ENCODE measurements at regions not wholly inside any gene's neighbourhood (a gene's known extent, or its start where the extent isn't known, plus 50 kb on each side); places are given as distances from the start of the nearest gene placed in this dataset.

DNA sequence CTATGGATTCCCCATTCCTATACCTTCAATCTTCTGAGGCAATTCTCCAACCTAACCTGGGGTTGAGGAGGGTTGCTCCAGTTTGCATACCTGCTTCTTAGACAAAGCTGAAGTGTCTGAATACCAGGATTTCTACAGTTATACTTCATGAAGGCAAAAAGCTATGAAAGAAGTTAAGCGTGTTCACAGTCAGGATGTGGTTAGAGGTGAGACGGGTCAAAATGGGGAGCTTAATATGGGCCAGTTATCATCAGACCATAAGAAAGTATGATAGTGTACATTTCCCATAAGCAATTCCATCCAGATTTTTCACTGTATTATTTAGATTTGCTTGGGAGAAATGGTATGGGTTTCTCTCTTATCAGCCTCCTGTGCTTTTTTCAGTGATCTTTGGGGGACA is 156.9 kb upstream of the FER start:
- DNase-seq (ENCODE audit: low read depth) = no peak
- H3K4me3 ChIP-seq (ENCODE audit: low read depth, low read length) = no peak overlapping the region
- TF ChIP-seq, protein P1, sequence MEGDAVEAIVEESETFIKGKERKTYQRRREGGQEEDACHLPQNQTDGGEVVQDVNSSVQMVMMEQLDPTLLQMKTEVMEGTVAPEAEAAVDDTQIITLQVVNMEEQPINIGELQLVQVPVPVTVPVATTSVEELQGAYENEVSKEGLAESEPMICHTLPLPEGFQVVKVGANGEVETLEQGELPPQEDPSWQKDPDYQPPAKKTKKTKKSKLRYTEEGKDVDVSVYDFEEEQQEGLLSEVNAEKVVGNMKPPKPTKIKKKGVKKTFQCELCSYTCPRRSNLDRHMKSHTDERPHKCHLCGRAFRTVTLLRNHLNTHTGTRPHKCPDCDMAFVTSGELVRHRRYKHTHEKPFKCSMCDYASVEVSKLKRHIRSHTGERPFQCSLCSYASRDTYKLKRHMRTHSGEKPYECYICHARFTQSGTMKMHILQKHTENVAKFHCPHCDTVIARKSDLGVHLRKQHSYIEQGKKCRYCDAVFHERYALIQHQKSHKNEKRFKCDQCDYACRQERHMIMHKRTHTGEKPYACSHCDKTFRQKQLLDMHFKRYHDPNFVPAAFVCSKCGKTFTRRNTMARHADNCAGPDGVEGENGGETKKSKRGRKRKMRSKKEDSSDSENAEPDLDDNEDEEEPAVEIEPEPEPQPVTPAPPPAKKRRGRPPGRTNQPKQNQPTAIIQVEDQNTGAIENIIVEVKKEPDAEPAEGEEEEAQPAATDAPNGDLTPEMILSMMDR (conservative IDR thresholded peaks at IDR 0.05; ENCODE audit: low read depth, low read length) = no peak

DNA sequence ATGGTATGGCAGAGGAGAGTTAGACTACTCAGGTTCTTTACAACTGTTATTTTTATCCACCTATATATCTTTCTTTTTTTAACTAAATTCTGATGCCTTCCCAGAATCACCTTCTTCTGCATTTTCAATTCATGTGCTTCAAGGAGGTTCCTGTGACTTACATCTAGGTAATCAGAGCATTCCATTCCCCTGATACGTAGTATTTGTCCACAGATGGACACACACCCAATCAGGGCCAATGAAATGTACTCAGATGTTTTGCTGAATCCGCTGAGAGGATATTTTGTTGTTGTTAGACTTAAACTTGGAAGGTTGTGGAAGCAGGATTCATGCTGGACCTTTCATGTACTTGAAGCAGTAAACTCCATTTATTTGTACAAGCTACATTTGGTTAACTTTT is 159.4 kb upstream of the FER start:
- no peak overlapping the region for H3K4me3 ChIP-seq (ENCODE audit: low read depth, low read length)
- no peak for DNase-seq (ENCODE audit: low read depth)
- TF ChIP-seq, protein P1 (conservative IDR thresholded peaks at IDR 0.05; ENCODE audit: low read depth, low read length) = no peak

GRCh38 chr5:108587821-108588220 is 159.9 kb upstream of the FER start:
- no peak for DNase-seq (ENCODE audit: low read depth)
- no peak overlapping the region for H3K4me3 ChIP-seq (ENCODE audit: low read depth, low read length)
- TF ChIP-seq, protein P1 (conservative IDR thresholded peaks at IDR 0.05; ENCODE audit: low read depth, low read length) = no peak

DNA sequence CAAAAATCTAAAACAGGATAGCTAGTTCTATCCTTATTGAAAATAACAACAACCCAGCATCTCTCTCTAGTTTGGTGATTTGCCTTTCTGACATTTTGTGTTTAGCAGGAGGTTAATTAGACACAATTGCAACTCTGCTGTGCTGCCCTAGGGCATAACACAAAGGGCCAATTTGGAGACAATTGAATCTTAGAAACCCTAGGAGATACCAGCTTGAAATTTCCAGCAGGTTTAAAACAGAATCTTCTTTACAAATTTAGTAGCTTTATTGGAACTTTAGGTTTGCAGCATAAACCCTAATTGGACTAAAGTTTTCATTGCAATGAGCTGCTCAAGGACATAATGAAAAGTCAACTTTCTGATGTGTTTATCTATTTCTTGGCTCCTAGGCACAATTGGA is 166.7 kb upstream of the FER start:
- no peak overlapping the region for H3K4me3 ChIP-seq (ENCODE audit: low read depth, low read length)
- no peak for DNase-seq (ENCODE audit: low read depth)
- TF ChIP-seq, protein P1 (conservative IDR thresholded peaks at IDR 0.05; ENCODE audit: low read depth, low read length) = no peak

DNA sequence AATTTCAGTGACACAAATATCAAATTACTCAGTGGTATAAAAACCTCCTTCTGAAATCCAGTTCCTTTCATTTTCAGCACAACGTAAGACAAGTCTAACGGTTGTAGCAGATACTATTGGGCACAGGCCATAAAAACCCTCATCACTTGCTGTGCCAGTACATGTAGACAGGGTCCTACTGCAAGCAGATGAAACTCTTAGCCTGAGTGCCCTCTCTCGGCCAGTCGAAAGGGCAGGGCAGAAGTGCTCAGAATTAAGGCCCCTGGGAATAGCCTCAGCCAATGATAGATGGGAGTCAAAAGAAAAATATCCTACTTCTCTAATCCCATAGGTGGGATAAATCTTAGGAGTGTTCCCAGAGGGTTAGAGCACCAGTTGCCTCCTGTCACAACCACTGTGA is 168.5 kb upstream of the FER start:
- TF ChIP-seq, protein P1 (conservative IDR thresholded peaks at IDR 0.05; ENCODE audit: low read depth, low read length) = no peak
- DNase-seq (ENCODE audit: low read depth) = no peak

GRCh38 chr5:108578791-108579190 is 168.9 kb upstream of the FER start:
- DNase-seq (ENCODE audit: low read depth) = no peak
- no peak overlapping the region for H3K4me3 ChIP-seq (ENCODE audit: low read depth, low read length)
- TF ChIP-seq, protein P1 (conservative IDR thresholded peaks at IDR 0.05; ENCODE audit: low read depth, low read length) = no peak

More for the DNA sequence above, 168.5 kb upstream of the FER start:
- H3K4me3 ChIP-seq (ENCODE audit: low read depth, low read length) = no peak overlapping the region

- TF ChIP-seq, protein P1 (conservative IDR thresholded peaks at IDR 0.05; ENCODE audit: low read depth, low read length) = no peak
- DNase-seq (ENCODE audit: low read depth) = no peak
- H3K4me3 ChIP-seq (ENCODE audit: low read depth, low read length) = no peak overlapping the region
These were observed 180.3 kb upstream of the FER start for GRCh38 chr5:108567429-108567828.

Data from choroid plexus epithelial cell (primary cell).